Stimulated activated naive CD4-positive, alpha-beta T cell (primary cell): ENCODE measurements at regions not wholly inside any gene's neighbourhood (a gene's known extent, or its start where the extent isn't known, plus 50 kb on each side); places are given as distances from the start of the nearest gene placed in this dataset.
"Not testable (repeated sequence)": the region's sequence is repeated elsewhere in the genome, so short reads cannot be mapped to it uniquely, and the experiment has no call there.

Experiments used
- DNase-seq, 6 experiments: peaks; one replicate each; lab custom pipeline; 2025; lab: John Stamatoyannopoulos, UW

- DNase-seq, result no peak
Measured at GRCh38 chr14:65834812-65835211, 422.3 kb downstream of the FUT8 start.

GRCh38 chr14:65835501-65835900 lies 423.0 kb downstream of the FUT8 start:
- no peak for DNase-seq

- DNase-seq, result no peak
Measured at GRCh38 chr14:65838565-65838964, 426.0 kb downstream of the FUT8 start.

- no peak for DNase-seq
Measured at GRCh38 chr14:65840118-65840751, 427.7 kb downstream of the FUT8 start.

- DNase-seq, result no peak
Measured at GRCh38 chr14:65840786-65841185, 428.3 kb downstream of the FUT8 start.

GRCh38 chr14:65846196-65846868 lies 433.8 kb downstream of the FUT8 start:
- DNase-seq, result peak in 3 of 6 experiments; percentile 65 to 75 (median 71)

- peak; percentile 43 to 91 (median 78) for DNase-seq
Measured at GRCh38 chr14:65847075-65847847, 434.7 kb downstream of the FUT8 start.

GRCh38 chr14:65847931-65848330 lies 435.4 kb downstream of the FUT8 start:
- not testable (repeated sequence) for DNase-seq

- no peak for DNase-seq
Measured at GRCh38 chr14:65849091-65849490, 436.6 kb downstream of the FUT8 start.

GRCh38 chr14:65849558-65849957 lies 437.0 kb downstream of the FUT8 start:
- DNase-seq, result no peak

- DNase-seq, result peak; percentile 20 to 65 (median 42)
Measured at GRCh38 chr14:65850429-65851135, 438.1 kb downstream of the FUT8 start.

- DNase-seq, result no peak
Measured at GRCh38 chr14:65852689-65853088, 440.2 kb downstream of the FUT8 start.

GRCh38 chr14:65853407-65853955 lies 441.0 kb downstream of the FUT8 start:
- DNase-seq, result no peak

- DNase-seq, result no peak
Measured at GRCh38 chr14:65854215-65854614, 441.7 kb downstream of the FUT8 start.

GRCh38 chr14:65860956-65861611 lies 448.6 kb downstream of the FUT8 start:
- peak in 4 of 6 experiments; percentile 1 to 50 (median 36) for DNase-seq

- no peak for DNase-seq
Measured at GRCh38 chr14:65864549-65864948, 452.0 kb downstream of the FUT8 start.

- DNase-seq, result no peak
Measured at GRCh38 chr14:65864984-65865383, 452.5 kb downstream of the FUT8 start.

GRCh38 chr14:65866448-65866847 lies 453.9 kb downstream of the FUT8 start:
- DNase-seq, result no peak

- DNase-seq, result no peak
Measured at GRCh38 chr14:65866886-65867285, 454.4 kb downstream of the FUT8 start.

GRCh38 chr14:65867333-65867732 lies 454.8 kb downstream of the FUT8 start:
- no peak for DNase-seq

GRCh38 chr14:65872536-65872935 lies 460.0 kb downstream of the FUT8 start:
- DNase-seq, result no peak
